ENCODE measurements at regions not wholly inside any gene's neighbourhood (a gene's known extent, or its start where the extent isn't known, plus 50 kb on each side); places are given as distances from the start of the nearest gene placed in this dataset.
"Not testable (repeated sequence)": the region's sequence is repeated elsewhere in the genome, so short reads cannot be mapped to it uniquely, and the experiment has no call there.

DNA sequence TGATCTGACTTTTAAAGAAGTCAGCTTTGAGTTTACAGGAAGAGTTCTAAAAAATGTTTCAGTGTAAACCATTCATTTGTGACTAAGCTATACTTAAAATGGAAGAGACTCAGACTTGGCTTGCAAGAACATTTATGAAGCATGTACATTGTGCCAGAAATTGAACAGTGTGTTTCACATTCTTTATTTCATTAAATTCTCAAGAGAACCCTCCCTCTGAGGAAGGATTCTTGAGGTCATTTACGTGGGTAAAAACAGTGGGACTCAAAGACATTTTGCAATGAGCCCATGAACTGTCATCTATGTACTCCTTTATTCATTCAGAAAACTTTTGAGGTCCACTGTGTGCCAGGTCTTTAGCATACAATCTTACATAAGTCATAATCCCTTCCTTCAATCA, 143.6 kb upstream of the ZNF521 start:
- Histone ChIP-seq H3K9me3 (replicated peaks) (peaks cover 21% of the 10 kb centered on the region), H3K27me3 (ENCODE audit: low read depth) (no peaks in the 10 kb centered on the region), H3K36me3 (no peaks in the 10 kb centered on the region), H3K4me1 (no peaks in the 10 kb centered on the region), H3K27ac (replicated peaks) (no peak overlapping the region), H3K4me3 (no peak overlapping the region)
- intact Hi-C loops (cut with micrococcal nuclease): no loop called here
- TF ChIP-seq, protein P1, sequence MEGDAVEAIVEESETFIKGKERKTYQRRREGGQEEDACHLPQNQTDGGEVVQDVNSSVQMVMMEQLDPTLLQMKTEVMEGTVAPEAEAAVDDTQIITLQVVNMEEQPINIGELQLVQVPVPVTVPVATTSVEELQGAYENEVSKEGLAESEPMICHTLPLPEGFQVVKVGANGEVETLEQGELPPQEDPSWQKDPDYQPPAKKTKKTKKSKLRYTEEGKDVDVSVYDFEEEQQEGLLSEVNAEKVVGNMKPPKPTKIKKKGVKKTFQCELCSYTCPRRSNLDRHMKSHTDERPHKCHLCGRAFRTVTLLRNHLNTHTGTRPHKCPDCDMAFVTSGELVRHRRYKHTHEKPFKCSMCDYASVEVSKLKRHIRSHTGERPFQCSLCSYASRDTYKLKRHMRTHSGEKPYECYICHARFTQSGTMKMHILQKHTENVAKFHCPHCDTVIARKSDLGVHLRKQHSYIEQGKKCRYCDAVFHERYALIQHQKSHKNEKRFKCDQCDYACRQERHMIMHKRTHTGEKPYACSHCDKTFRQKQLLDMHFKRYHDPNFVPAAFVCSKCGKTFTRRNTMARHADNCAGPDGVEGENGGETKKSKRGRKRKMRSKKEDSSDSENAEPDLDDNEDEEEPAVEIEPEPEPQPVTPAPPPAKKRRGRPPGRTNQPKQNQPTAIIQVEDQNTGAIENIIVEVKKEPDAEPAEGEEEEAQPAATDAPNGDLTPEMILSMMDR (IDR thresholded peaks at IDR 0.05; ENCODE audit: borderline replicate concordance): no peak
- no peak for DNase-seq

DNA sequence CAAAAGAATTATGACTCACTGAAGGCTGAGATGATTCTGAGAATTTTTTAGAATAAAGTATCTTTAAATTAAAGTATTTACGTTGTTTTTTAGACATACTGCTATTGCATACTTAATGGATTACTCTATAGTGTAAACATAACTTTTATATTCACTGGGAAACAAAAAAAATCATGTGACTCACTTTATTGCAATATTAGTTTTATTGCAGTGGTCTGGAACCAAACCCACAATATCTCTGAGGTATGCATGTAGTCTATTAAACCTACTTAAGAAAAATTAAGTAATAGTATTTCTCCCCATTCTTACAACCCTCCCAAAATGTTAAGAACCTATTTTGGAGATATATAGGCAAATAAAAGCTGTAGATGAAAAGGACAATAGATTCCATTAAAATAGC, 142.9 kb upstream of the ZNF521 start:
- H3K36me3 ChIP-seq: no peaks in the 10 kb centered on the region
- DNase-seq: no peak
- H3K27ac ChIP-seq (replicated peaks): no peak overlapping the region
- H3K4me1 ChIP-seq: no peaks in the 10 kb centered on the region
- H3K27me3 ChIP-seq (ENCODE audit: low read depth): no peaks in the 10 kb centered on the region
- intact Hi-C loops (cut with micrococcal nuclease): no loop called here
- H3K9me3 ChIP-seq (replicated peaks): peaks cover 21% of the 10 kb centered on the region
- TF ChIP-seq, protein P1 (IDR thresholded peaks at IDR 0.05; ENCODE audit: borderline replicate concordance): no peak
- no peak overlapping the region for H3K4me3 ChIP-seq

DNA sequence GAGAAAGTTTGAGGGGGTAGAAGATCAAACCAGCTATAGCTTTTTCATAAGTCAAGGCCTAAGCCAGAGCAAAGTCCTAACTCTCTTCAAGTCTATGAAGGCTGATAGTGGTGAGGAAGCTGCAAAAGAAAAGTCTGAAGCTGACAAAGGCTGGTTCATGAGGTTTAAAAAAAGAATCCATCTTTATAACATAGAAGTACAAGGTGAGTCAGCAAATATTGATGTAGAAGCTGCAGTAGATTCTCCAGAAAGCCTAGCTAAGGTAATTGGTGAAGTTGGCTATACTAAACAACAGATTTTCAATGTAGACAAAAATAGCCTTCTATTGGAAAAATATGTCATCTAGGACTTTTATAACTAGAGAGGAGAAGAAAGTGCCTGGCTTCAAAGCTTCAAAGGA, 141.4 kb upstream of the ZNF521 start:
- intact Hi-C loops (cut with micrococcal nuclease): no loop called here
- Histone ChIP-seq H3K9me3 (replicated peaks) (peaks cover 12% of the 10 kb centered on the region), H3K27me3 (ENCODE audit: low read depth) (no peaks in the 10 kb centered on the region), H3K27ac (replicated peaks) (no peak overlapping the region), H3K36me3 (no peaks in the 10 kb centered on the region), H3K4me1 (no peaks in the 10 kb centered on the region), H3K4me3 (no peak overlapping the region)
- TF ChIP-seq, protein P1 (IDR thresholded peaks at IDR 0.05; ENCODE audit: borderline replicate concordance): no peak
- no peak for DNase-seq

DNA sequence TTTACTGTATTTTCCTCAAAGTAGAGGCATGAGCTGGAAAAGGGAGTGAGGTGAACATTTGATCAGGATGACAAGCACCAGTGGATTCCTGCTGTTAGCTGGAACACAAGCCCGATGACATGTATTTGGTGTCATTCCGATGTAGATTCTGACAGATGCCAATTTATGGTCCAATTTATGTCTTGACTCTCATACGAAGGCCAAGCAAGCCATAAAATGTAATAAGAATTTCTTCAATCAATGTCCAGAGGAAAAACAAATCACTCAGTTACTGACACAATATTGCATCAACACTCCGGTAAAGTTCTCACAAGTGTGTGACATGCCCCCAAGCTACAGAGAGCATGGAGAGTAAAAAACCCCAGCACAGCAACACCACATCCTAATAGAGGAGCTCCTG, 138.3 kb upstream of the ZNF521 start:
- no peaks in the 10 kb centered on the region for H3K27me3 ChIP-seq (ENCODE audit: low read depth)
- intact Hi-C loops (cut with micrococcal nuclease): no loop called here
- TF ChIP-seq, protein P1 (IDR thresholded peaks at IDR 0.05; ENCODE audit: borderline replicate concordance): no peak

DNA sequence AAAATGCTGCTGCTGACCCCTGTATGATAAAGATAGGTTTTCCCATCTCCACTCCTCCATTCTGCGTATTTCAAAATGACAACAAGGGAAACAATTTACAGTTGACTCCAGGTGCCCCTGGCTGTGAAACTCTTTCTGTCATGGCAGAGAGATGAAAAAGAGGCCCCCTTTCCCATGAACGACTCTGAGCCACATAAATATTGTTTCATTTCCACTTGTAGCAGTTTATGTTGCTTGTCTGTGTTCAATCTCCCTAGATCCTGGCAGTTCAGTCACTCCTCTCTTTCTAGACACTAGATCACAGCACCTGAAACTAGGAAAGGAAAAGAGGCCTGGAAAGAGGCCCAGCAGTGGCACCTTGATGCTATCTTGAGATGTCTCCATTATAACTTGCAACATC, 121.0 kb upstream of the ZNF521 start:
- no peaks in the 10 kb centered on the region for H3K27me3 ChIP-seq (ENCODE audit: low read depth)
- intact Hi-C loops (cut with micrococcal nuclease): no loop called here
- DNase-seq: no peak
- H3K27ac ChIP-seq (replicated peaks): no peak overlapping the region
- H3K4me1 ChIP-seq: peaks cover 13% of the 10 kb centered on the region
- no peak overlapping the region for H3K4me3 ChIP-seq
- H3K9me3 ChIP-seq (replicated peaks): peaks cover 8% of the 10 kb centered on the region
- no peaks in the 10 kb centered on the region for H3K36me3 ChIP-seq
- TF ChIP-seq, protein P1 (IDR thresholded peaks at IDR 0.05; ENCODE audit: borderline replicate concordance): no peak

More for the DNA sequence above, 138.3 kb upstream of the ZNF521 start:
- Histone ChIP-seq H3K9me3 (replicated peaks) (peaks cover 12% of the 10 kb centered on the region), H3K4me3 (no peak overlapping the region), H3K4me1 (no peaks in the 10 kb centered on the region), H3K36me3 (no peaks in the 10 kb centered on the region), H3K27ac (replicated peaks) (no peak overlapping the region)
- DNase-seq: no peak

DNA sequence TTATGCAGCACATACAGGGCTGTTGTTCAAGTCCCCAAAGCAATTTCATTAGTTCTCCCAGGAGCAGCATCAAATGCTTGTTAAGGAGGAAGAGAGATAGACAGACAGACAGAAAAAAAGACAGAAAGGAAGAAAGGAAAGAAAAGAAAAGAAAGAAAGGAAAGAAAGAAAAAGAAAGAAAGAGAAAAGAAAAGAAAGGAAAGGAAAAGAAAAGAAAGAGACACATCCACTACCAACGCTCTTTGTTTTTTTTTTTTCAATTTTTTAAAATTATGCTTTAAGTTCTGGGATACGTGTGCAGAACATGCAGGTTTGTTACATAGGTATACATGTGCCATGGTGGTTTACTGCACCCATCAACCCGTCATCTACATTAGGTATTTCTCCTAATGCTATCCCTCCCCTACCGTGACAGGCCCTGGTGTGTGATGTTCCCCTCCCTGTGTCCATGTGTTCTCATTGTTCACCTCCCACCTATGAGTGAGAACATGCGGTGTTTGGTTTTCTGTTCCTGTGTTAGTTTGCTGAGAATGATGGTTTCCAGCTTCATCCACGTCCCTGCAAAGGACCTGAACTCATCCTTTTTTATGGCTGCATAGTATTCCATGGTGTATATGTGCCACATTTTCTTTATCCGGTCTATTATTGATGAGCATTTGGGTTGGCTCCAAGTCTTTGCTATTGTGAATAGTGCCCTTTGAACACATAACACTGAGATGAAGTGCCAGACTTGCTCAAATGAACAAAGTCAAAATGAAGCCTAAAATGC, 119.0 kb upstream of the ZNF521 start:
- H3K36me3 ChIP-seq; H3K4me3 ChIP-seq; intact Hi-C loops (cut with micrococcal nuclease); H3K27ac ChIP-seq (replicated peaks); H3K9me3 ChIP-seq (replicated peaks); H3K27me3 ChIP-seq (ENCODE audit: low read depth); DNase-seq: not testable (repeated sequence)
- H3K4me1 ChIP-seq: peaks cover 32% of the 10 kb centered on the region
